Natural killer cell (primary cell): ENCODE measurements at regions not wholly inside any gene's neighbourhood (a gene's known extent, or its start where the extent isn't known, plus 50 kb on each side); places are given as distances from the start of the nearest gene placed in this dataset.

Source experiments
- ATAC-seq, 3 donors: fragments of 150-1000 bp in 2 of 3; fragments of 200-7000 bp in 1 of 3; cut with Tn5 transposase; 1 replicate in 1 of 3; 2 replicates in 2 of 3; pipeline ENCODE4 v1.10.0; 2021; ENCODE audit warnings: mild to moderate bottlenecking in 2 of 3, moderate library complexity in 2 of 3
- DNase-seq, 2 donors: peaks; one replicate each; pipeline versions ENCODE4 v3.0.0 to v3.0.0-alpha.2; 2013 to 2021; ENCODE audit warnings: mixed read lengths in 1 of 2
- H3K27ac ChIP-seq: one replicate; pipeline ENCODE4 v1.5.1; 2013; ENCODE audit warnings: mild to moderate bottlenecking, low read length
- H3K27me3 ChIP-seq: one replicate; pipeline ENCODE4 v1.6.1; 2013; ENCODE audit warnings: low read length; ENCODE audit not compliant: control insufficient read depth, insufficient read depth
- H3K36me3 ChIP-seq: one replicate; pipeline ENCODE4 v1.6.1; 2013; ENCODE audit warnings: low read length; ENCODE audit not compliant: control insufficient read depth, insufficient read depth
- H3K4me1 ChIP-seq: one replicate; pipeline ENCODE4 v1.6.1; 2013; ENCODE audit warnings: low read length; ENCODE audit not compliant: control insufficient read depth, insufficient read depth
- H3K4me3 ChIP-seq: one replicate; pipeline ENCODE4 v1.5.1; 2013; ENCODE audit warnings: low read length
- H3K9me3 ChIP-seq: one replicate; pipeline ENCODE4 v1.6.1; 2013; ENCODE audit warnings: low read length; ENCODE audit not compliant: control insufficient read depth, insufficient read depth
- H3K27ac Mint-ChIP-seq, 2 donors: one replicate each; pipeline ENCODE4 v1.8.0; 2022; ENCODE audit warnings: mild to moderate bottlenecking in 2 of 2, mixed read lengths in 2 of 2, moderate library complexity in 1 of 2
- H3K27me3 Mint-ChIP-seq, 2 donors: one replicate each; pipeline ENCODE4 v1.8.0; 2022; ENCODE audit warnings: low read depth in 2 of 2, mixed read lengths in 2 of 2
- H3K36me3 Mint-ChIP-seq: one replicate; pipeline ENCODE4 v1.8.0; 2022; ENCODE audit warnings: mixed read lengths
- H3K4me1 Mint-ChIP-seq, 2 donors: one replicate each; pipeline ENCODE4 v1.8.0; 2022; ENCODE audit warnings: mixed read lengths in 2 of 2
- H3K4me3 Mint-ChIP-seq: one replicate; pipeline ENCODE4 v1.8.0; 2022; ENCODE audit warnings: mild to moderate bottlenecking, moderate library complexity, mixed read lengths
- H3K9me3 Mint-ChIP-seq, 2 donors: one replicate each; pipeline ENCODE4 v1.8.0; 2022; ENCODE audit warnings: mixed read lengths in 2 of 2
- WGBS: methylation state at CpG from one replicate; pipeline ENCODE4 v1.1.7; 2013; ENCODE audit warnings: missing lambda C conversion rate; ENCODE audit not compliant: insufficient coverage; 5-methylcytosine and 5-hydroxymethylcytosine counted together
- intact Hi-C: fragments of 100-400 bp; cut with micrococcal nuclease; formaldehyde crosslinking; loops from one replicate; pipeline ENCODE4 v1.14.2; 2022
- TF ChIP-seq, protein P1 (sequence below): fragments of 200-600 bp; IDR thresholded peaks from one replicate; pipeline ENCODE4 v1.8.0; 2022; ENCODE audit warnings: antibody characterized with exemption

DNA sequence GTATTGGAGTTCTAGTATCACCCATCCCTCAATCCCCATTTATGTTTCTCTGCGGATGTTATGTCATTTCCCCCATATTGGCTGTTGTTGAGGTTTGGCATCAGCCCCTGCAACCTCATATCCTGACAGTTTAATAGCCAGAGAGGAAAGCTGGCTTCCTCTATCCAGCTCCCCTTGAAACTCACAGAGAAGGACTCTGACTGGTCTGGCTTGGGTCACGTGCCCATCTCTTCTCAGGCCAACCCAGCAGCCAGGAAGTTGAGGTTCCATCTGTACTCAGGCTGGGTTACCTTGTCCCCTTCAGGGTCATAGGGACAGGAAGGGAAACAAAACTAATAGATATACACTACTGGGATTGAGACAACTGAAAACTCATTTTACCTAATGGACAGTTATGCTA is 148.0 kb upstream of the SLC14A2 start:
- no peak overlapping the region for H3K27ac ChIP-seq
- peaks cover 10 to 17% of the 10 kb centered on the region in 2 donors for H3K27me3 Mint-ChIP-seq
- H3K27ac Mint-ChIP-seq, result no peak overlapping the region
- no peak overlapping the region for H3K4me3 ChIP-seq
- ATAC-seq, result no peak
- 8% methylated on average over 1 of the region's 2 CpGs for WGBS
- TF ChIP-seq, protein P1, sequence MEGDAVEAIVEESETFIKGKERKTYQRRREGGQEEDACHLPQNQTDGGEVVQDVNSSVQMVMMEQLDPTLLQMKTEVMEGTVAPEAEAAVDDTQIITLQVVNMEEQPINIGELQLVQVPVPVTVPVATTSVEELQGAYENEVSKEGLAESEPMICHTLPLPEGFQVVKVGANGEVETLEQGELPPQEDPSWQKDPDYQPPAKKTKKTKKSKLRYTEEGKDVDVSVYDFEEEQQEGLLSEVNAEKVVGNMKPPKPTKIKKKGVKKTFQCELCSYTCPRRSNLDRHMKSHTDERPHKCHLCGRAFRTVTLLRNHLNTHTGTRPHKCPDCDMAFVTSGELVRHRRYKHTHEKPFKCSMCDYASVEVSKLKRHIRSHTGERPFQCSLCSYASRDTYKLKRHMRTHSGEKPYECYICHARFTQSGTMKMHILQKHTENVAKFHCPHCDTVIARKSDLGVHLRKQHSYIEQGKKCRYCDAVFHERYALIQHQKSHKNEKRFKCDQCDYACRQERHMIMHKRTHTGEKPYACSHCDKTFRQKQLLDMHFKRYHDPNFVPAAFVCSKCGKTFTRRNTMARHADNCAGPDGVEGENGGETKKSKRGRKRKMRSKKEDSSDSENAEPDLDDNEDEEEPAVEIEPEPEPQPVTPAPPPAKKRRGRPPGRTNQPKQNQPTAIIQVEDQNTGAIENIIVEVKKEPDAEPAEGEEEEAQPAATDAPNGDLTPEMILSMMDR, result no peak
- intact Hi-C loops, result no loop called here
- no peaks in the 10 kb centered on the region for H3K36me3 Mint-ChIP-seq
- H3K4me1 ChIP-seq, result no peaks in the 10 kb centered on the region
- no peak for DNase-seq
- H3K36me3 ChIP-seq, result no peaks in the 10 kb centered on the region
- H3K4me3 Mint-ChIP-seq, result no peak overlapping the region
- H3K9me3 Mint-ChIP-seq, result no peaks in the 10 kb centered on the region
- H3K27me3 ChIP-seq, result no peaks in the 10 kb centered on the region
- H3K9me3 ChIP-seq, result no peaks in the 10 kb centered on the region
- H3K4me1 Mint-ChIP-seq, result no peaks in the 10 kb centered on the region

DNA sequence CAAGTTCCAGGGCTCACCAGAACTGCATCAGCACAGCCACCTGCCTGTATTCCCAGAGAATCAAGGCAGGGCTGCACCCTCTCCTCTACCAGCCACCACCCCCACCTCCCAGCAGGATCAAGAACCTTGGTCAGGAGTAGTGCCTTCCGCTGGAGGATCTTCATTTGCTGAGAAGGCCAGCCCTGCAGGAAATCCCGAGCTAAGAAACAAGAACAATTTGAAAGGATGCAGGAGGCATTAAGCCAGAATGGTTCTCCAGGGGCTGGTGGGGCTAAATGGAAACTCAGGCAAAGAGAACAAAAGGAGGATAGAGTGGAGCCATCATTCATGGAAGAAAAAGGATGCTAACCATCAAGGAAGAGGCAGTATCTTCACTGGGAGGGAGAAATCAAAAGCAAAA is 147.3 kb upstream of the SLC14A2 start:
- 83% methylated on average over 2 of the region's 2 CpGs for WGBS
- no peak overlapping the region for H3K27ac ChIP-seq
- H3K27ac Mint-ChIP-seq, result no peak overlapping the region

DNA sequence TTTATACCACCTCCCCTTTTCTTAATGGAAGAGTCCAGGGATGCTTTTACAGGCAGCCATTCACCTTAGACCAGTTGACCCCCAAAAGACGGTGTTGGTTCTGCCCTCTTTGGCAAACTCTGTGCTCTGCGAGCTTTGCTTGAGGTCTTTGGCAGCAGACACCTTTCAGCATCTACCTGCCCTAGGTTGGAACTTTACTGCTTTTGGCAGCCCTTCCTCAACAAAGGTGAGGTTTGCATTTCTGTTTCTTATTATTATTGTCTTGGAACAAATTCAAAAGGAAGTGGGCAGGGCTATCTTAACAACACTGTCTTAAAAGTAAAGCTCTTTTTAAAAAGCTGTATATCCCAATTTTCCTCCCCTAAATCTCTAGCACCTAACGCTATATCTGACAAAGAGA is 136.4 kb upstream of the SLC14A2 start:
- ATAC-seq, result no peak
- Mint-ChIP-seq H3K27me3 (peaks cover 7 to 10% of the 10 kb centered on the region in 2 donors), H3K27ac (no peak overlapping the region), H3K4me1 (no peaks in the 10 kb centered on the region), H3K4me3 (no peak overlapping the region), H3K9me3 (peaks cover 2 to 4% of the 10 kb centered on the region in 2 donors), H3K36me3 (no peaks in the 10 kb centered on the region)
- H3K27me3 ChIP-seq, result no peaks in the 10 kb centered on the region
- WGBS, result 94% methylated on average over 2 of the region's 3 CpGs
- H3K4me1 ChIP-seq, result no peaks in the 10 kb centered on the region
- no peak for DNase-seq
- H3K36me3 ChIP-seq, result no peaks in the 10 kb centered on the region
- H3K27ac ChIP-seq, result no peak overlapping the region
- TF ChIP-seq, protein P1, result no peak
- no peaks in the 10 kb centered on the region for H3K9me3 ChIP-seq
- intact Hi-C loops, result no loop called here
- no peak overlapping the region for H3K4me3 ChIP-seq

More for the DNA sequence above, 147.3 kb upstream of the SLC14A2 start:
- intact Hi-C loops, result no loop called here
- H3K36me3 Mint-ChIP-seq, result no peaks in the 10 kb centered on the region
- Histone ChIP-seq H3K27me3 (no peaks in the 10 kb centered on the region), H3K36me3 (no peaks in the 10 kb centered on the region), H3K4me1 (no peaks in the 10 kb centered on the region), H3K4me3 (no peak overlapping the region), H3K9me3 (no peaks in the 10 kb centered on the region)
- DNase-seq (no peak), ATAC-seq (no peak)
- no peaks in the 10 kb centered on the region for H3K4me1 Mint-ChIP-seq
- H3K9me3 Mint-ChIP-seq, result no peaks in the 10 kb centered on the region
- no peak overlapping the region for H3K4me3 Mint-ChIP-seq
- H3K27me3 Mint-ChIP-seq, result peaks cover 10 to 17% of the 10 kb centered on the region in 2 donors
- TF ChIP-seq, protein P1, result no peak

DNA sequence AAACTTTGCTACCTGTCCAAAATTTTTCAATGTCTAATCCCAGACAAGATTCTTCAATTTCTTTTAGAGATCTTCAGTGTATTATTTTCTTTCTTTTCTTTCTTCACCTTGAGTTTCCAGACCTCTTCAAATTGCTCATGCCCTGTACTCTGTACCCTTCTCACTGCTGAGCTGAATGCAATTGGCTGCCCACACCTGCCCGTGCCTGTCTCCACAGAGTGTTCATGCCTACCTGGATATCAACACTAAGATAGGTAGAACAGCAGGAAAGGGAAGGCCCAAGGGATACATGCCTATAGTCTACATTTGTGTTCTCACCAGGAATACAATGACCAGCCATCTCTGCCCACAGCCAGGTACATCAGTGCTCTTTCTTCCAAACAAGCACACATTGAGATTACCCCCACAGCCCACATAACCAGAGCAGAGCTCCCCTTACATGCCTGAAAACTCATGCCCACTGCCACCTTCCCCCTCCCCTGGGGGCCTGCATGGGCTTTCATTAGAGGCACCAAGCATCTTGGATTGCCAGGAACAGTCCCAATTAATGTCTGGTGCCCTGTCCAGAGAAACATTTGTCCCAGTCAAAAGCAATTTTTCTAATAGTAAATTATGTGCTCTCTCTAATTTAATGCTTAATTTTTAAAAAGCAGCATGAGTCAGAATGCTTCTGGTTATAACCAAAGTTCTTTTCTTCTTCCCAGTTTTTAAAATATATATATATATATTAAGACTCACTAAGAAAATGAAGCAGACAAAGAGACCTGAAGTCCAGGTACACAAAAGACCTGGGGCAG is 134.9 kb upstream of the SLC14A2 start:
- H3K36me3 Mint-ChIP-seq, result no peaks in the 10 kb centered on the region
- 45% methylated on average over 1 of the region's 1 CpG for WGBS
- no peak overlapping the region for H3K4me3 ChIP-seq
- no peaks in the 10 kb centered on the region for H3K9me3 ChIP-seq
- intact Hi-C loops, result no loop called here
- H3K4me3 Mint-ChIP-seq, result no peak overlapping the region
- H3K9me3 Mint-ChIP-seq, result peaks cover 0 to 4% of the 10 kb centered on the region in 2 donors
- no peak overlapping the region for H3K27ac ChIP-seq
- TF ChIP-seq, protein P1, result no peak
- no peaks in the 10 kb centered on the region for H3K4me1 ChIP-seq
- peaks cover 7 to 10% of the 10 kb centered on the region in 2 donors for H3K27me3 Mint-ChIP-seq
- H3K27me3 ChIP-seq, result no peaks in the 10 kb centered on the region
- H3K4me1 Mint-ChIP-seq, result no peaks in the 10 kb centered on the region
- no peaks in the 10 kb centered on the region for H3K36me3 ChIP-seq
- ATAC-seq (no peak), DNase-seq (no peak)
- no peak overlapping the region for H3K27ac Mint-ChIP-seq
